GM19455 (cell line): ENCODE measurements at regions not wholly inside any gene's neighbourhood (a gene's known extent, or its start where the extent isn't known, plus 50 kb on each side); places are given as distances from the start of the nearest gene placed in this dataset.

ENCODE experiments used
- ATAC-seq: cut with Tn5 transposase; IDR thresholded peaks from one replicate; pipeline ENCODE4 v1.9.1; 2021; ENCODE audit not compliant: unreplicated experiment

GRCh38 chr5:161134956-161135355, 282.9 kb upstream of the ATP10B start:
- no peak for ATAC-seq

DNA sequence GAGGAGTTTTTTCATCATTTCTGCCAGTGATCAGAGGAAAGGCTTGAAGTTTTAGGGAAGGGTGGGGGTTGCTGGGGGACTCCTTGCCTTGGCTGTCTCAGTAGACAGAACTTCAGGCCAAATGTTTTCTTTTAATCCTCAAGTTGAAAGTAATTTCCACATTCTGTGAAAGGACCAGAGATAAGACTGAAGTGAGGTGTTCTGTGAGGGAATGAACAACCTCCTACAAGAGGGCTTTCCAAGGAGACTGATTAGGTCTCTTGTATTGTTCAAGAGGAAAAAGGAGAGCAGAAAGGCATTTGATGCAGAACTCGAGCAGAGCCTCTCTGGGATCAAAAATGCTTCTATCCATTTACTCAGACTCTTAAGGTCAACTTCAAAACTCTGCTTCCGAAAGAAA, 282.1 kb upstream of the ATP10B start:
- ATAC-seq = no peak

GRCh38 chr5:161115941-161116340, 263.9 kb upstream of the ATP10B start:
- no peak for ATAC-seq

GRCh38 chr5:161112371-161112770, 260.4 kb upstream of the ATP10B start:
- ATAC-seq = no peak

DNA sequence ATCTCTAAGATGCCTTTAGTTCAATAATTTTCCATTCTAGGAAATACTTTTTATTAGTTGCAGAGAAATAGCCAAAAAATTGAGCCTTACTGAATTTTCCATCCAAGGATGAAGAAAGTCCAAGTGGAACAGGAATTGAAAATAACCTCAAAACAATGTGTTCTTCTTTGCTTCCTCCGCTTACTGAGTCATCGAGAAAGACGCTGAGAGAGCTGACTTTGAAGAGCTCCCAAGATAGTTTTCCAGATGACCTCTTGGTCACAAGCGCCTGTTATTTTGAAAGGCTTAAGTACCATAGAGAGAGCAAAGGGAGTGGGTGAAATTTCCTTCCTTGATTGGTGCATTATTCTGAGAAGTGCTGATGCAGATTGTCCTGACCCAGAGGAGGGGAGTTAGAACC, 253.5 kb upstream of the ATP10B start:
- no peak for ATAC-seq

- ATAC-seq = no peak
These were observed 246.5 kb upstream of the ATP10B start for GRCh38 chr5:161098516-161098915.

GRCh38 chr5:161096581-161096980, 244.6 kb upstream of the ATP10B start:
- no peak for ATAC-seq

- ATAC-seq = no peak
These were observed 243.9 kb upstream of the ATP10B start for GRCh38 chr5:161095953-161096352.

DNA sequence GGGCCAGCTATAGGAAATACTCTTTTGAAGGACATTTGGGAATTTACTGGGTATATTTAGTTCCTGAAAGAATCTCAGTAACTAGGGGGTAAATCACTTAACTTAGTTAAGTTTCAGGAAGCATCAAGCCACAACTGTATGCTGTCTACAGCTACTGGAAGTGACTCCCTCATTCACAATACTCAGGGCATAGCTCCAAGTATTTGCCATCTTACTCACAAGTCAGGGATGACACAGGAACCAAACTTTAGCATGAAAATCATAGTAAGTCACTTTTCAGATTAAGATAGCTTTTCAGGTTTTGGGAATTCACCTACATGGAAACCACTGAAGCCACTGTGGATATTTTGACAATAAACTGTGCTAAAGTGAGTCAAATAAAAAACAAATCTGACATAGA, 242.4 kb upstream of the ATP10B start:
- no peak for ATAC-seq

- no peak for ATAC-seq
These were observed 241.1 kb upstream of the ATP10B start for GRCh38 chr5:161093100-161093499.

DNA sequence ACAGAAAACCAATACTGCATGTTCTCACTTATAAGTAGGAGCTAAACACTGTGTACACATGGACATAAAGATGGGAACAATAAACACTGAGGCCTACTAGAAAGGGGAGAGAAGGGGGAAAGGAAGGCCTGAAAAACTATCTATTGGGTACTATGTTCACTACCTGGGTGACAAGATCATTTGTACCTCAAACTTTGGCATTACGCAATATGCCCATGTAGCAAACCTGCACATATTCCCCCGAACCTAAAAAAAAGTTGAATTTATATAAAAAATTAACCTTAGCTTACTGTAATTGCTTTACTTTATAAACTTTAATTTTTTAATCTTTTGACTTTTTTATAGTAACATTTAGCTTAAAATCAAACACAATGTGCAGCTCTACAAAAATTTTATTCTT, 237.6 kb upstream of the ATP10B start:
- ATAC-seq = no peak

GRCh38 chr5:161086461-161086860, 234.4 kb upstream of the ATP10B start:
- no peak for ATAC-seq

- ATAC-seq = no peak
These were observed 233.0 kb upstream of the ATP10B start for GRCh38 chr5:161085056-161085455.

DNA sequence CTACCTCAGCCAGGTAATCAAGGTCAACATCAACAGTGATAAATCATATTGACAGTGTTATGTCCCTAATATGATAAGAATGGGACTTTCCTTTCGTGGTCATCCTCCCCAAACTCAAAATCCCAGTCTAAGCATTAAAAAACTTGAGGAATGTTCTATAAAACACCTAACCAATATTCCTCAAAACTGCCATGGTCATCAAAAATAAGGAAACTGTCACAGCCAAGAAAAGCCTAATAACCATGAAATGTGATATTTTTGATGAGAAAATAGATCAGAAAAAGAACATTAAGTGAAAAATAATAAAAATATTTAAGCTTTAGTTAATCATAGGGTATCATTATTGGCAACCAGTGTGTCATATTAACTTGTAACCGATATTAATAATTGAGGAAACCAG, 232.1 kb upstream of the ATP10B start:
- no peak for ATAC-seq

DNA sequence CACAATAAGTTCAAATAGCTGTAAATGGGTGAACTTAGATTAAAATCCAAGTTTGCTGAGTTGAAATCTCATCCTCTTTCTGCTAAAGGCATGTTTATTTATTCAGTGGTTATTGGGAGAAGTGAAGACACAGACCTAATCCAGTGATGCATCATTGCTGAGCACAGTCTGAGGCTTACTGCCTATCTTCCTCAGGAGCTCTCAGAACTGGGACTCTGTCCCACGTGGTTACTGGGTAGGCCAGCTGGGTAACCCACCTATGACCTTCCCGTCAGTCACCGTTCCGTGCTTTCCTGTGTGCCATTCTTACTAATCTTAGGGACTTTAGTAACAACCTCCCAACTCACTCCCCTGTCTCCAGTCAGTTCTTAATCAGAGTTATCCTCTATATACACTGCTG, 226.8 kb upstream of the ATP10B start:
- ATAC-seq = no peak

- no peak for ATAC-seq
These were observed 226.0 kb upstream of the ATP10B start for GRCh38 chr5:161077936-161078545.

- no peak for ATAC-seq
These were observed 225.5 kb upstream of the ATP10B start for GRCh38 chr5:161077496-161077895.

- ATAC-seq = no peak
These were observed 212.8 kb upstream of the ATP10B start for GRCh38 chr5:161064781-161065180.

- ATAC-seq = no peak
These were observed 212.3 kb upstream of the ATP10B start for GRCh38 chr5:161064297-161064696.

DNA sequence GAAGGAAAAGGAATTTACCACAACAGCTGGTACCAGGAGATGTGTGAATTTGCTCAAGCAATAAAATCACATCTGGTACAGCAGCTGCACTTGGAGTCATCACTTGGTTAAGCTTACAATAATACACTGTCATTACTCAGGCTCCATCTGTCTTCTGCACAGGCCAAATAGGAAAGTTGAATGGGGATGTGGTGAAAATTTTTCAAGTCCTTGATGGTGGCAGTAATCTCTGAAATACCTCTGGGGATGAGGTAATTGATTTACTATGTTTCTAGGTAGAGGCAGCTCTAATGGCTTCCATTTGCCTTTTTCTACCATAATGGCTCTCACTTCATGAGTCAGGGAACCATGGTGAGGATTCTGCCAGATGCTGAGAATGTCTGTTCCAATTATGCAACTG, 206.8 kb upstream of the ATP10B start:
- no peak for ATAC-seq

DNA sequence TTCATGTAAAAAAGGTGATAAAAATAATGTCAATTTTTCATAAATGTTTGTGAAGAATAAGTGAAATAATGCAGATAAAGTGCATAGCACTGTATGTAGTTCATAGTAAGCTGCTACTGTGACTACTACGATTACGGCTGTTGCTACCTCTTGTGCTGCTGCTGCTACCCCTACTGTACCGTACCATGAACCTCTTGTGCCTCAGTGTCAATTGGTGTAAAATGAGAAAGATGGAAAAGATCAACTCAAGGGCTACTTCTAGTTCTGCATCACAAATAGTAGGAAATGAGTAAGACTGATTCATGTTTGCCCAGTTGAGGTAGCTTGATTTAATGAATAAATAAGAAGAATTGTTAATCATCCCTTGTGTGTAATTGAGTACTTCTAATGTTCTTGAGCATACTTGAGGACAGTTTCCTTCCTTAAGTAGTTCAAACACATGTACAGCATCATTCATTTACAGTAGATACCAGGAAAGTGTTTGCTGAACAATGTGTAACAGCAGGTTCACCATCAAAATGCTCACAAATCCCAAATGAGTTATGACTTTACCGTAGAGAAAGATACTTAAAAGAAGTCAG, 200.0 kb upstream of the ATP10B start:
- ATAC-seq = no peak

GRCh38 chr5:161047024-161047423, 195.0 kb upstream of the ATP10B start:
- no peak for ATAC-seq

DNA sequence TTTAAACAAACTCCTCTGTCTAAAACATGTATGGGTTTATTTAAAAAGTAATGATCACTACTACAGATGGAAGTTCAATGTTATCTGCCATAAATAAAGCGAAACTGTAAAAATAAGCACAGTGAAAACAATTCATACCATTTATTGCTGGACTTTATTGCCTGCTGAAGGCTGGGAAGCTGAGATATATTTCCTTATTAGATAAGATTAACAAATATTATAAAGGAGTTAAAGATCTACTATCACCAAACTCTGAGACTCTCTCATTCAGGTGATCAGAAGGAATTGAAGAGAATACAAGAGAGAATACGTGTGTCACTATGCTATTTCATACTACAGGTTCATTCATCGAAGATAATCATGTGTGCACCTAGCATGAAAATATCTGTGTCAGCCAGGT, 190.9 kb upstream of the ATP10B start:
- ATAC-seq = no peak
